CD4-positive, alpha-beta memory T cell (primary cell): ENCODE measurements at regions not wholly inside any gene's neighbourhood (a gene's known extent, or its start where the extent isn't known, plus 50 kb on each side); places are given as distances from the start of the nearest gene placed in this dataset.
"Not testable (repeated sequence)": the region's sequence is repeated elsewhere in the genome, so short reads cannot be mapped to it uniquely, and the experiment has no call there.

ENCODE experiments used
- CTCF ChIA-PET: fragments of 350-600 bp; sonication (Branson Sonifier 250); formaldehyde crosslinking; loops from one replicate; lab custom pipeline; 2021; ENCODE audit warnings: inconsistent platforms; ENCODE audit not compliant: partially characterized antibody; lab: Charles Lee
- POLR2A ChIA-PET: fragments of 350-600 bp; sonication (Branson Sonifier 250); formaldehyde crosslinking; loops from one replicate; lab custom pipeline; 2021; ENCODE audit not compliant: partially characterized antibody; lab: Charles Lee
- DNase-seq, 5 donors: peaks; one replicate each; pipeline versions ENCODE4 v3.0.0 to v3.0.0-alpha.2; 2020 to 2022; ENCODE audit warnings: mixed read lengths in 1 of 5
- H3K27ac ChIP-seq: one replicate; pipeline ENCODE4 v1.7.0; 2013; ENCODE audit warnings: low read depth, low read length
- H3K27me3 ChIP-seq: 2 replicates; pipeline ENCODE4 v1.7.0; 2013; ENCODE audit warnings: mild to moderate bottlenecking, low read length, moderate library complexity; ENCODE audit not compliant: insufficient read depth
- H3K36me3 ChIP-seq: 2 replicates; pipeline ENCODE4 v1.7.0; 2013; ENCODE audit warnings: mild to moderate bottlenecking, low read length, moderate library complexity; ENCODE audit not compliant: insufficient read depth
- H3K4me1 ChIP-seq: 2 replicates; pipeline ENCODE4 v1.7.0; 2013; ENCODE audit warnings: mild to moderate bottlenecking, low read length, moderate library complexity; ENCODE audit not compliant: insufficient read depth
- H3K4me3 ChIP-seq, 2 donors: one replicate each; pipeline ENCODE4 v1.7.0; 2013; ENCODE audit warnings: low read length in 2 of 2, mild to moderate bottlenecking in 1 of 2
- H3K9me3 ChIP-seq, 2 donors: one replicate each; pipeline ENCODE4 v1.7.0; 2013; ENCODE audit warnings: low read length in 2 of 2, control low read depth in 1 of 2; ENCODE audit not compliant: control insufficient read depth in 1 of 2
- H3K27ac Mint-ChIP-seq, 7 donors: one replicate each; pipeline ENCODE4 v1.8.0; 2020 to 2021; ENCODE audit warnings: mixed read lengths in 7 of 7, mild to moderate bottlenecking in 6 of 7, inconsistent platforms in 3 of 7, moderate library complexity in 3 of 7
- H3K27me3 Mint-ChIP-seq, 2 donors: one replicate each; pipeline ENCODE4 v1.8.0; 2020 to 2021; ENCODE audit warnings: mixed read lengths in 2 of 2
- H3K36me3 Mint-ChIP-seq, 2 donors: one replicate each; pipeline ENCODE4 v1.8.0; 2020 to 2021; ENCODE audit warnings: mixed read lengths in 2 of 2, inconsistent platforms in 1 of 2, mild to moderate bottlenecking in 1 of 2
- H3K4me1 Mint-ChIP-seq, 4 donors: one replicate each; pipeline ENCODE4 v1.8.0; 2020 to 2021; ENCODE audit warnings: mixed read lengths in 4 of 4, mild to moderate bottlenecking in 1 of 4
- H3K4me3 Mint-ChIP-seq, 8 donors: one replicate each; pipeline ENCODE4 v1.8.0; 2020 to 2021; ENCODE audit warnings: mixed read lengths in 8 of 8, mild to moderate bottlenecking in 7 of 8, moderate library complexity in 6 of 8, inconsistent platforms in 3 of 8
- H3K9me3 Mint-ChIP-seq, 8 donors: one replicate each; pipeline ENCODE4 v1.8.0; 2020 to 2021; ENCODE audit warnings: mixed read lengths in 8 of 8, mild to moderate bottlenecking in 5 of 8, inconsistent platforms in 3 of 8, moderate library complexity in 1 of 8
- intact Hi-C: fragments of 100-400 bp; cut with micrococcal nuclease; formaldehyde crosslinking; loops from one replicate; pipeline ENCODE4 v1.15.1; 2023

DNA sequence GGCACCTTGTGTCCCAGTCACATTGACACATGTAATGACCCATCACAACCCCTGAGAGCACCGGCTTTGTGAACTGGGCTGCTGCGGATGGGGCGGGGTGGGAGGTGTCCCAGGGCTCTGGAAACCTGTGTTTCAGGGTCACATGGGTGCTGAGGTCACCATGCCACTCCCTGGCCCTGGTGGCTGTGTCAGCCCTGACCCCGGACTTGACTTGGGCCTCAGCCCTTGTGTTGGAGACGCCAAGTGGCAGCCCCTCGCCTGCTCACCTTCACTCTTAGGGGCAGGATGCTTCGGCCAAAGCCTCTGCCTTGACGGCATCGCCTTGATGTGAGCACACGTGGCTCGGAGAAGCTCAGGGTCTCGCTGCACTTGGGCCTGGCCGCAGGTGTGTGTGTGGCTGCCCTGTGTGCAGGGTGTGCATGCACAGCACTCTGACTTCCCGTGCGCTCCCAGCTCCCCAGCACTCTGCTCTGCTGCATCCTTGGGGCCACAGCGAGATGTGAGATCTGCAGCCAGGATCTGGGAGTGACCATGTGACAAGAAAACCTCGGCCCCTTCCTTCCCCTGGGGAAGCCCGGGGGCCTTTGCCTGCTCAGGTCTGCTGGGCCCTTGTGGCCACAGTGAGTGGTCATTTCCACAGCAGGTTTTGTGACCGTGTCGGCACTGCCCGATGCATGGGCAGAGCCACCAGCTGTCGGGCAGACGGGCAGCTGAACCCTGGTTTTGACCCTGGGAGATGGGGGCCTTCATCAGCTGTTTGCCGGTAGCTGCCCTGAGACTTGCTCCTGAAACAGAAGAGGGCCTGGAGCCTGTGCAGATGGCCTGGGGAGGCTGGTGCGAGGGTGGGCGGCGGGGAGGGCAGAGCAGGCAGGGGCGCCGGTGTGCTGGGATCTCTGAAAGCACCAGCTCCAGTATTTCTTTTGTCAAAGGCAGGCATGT lies 167.4 kb downstream of the KIF26A start:
- ChIA-PET POLR2A (no interaction called here), CTCF (no interaction called here)
- Mint-ChIP-seq H3K27ac (no peak overlapping the region), H3K36me3 (no peaks in the 10 kb centered on the region), H3K4me1 (peaks cover 0 to 4% (median 1%) of the 10 kb centered on the region in 4 donors), H3K27me3 (peaks cover 0 to 3% of the 10 kb centered on the region in 2 donors), H3K9me3 (peaks cover 0 to 6% (median 3%) of the 10 kb centered on the region in 8 donors), H3K4me3 (no peak overlapping the region)
- Histone ChIP-seq H3K4me3 (no peak overlapping the region), H3K36me3 (no peaks in the 10 kb centered on the region), H3K27ac (no peak overlapping the region), H3K27me3 (no peaks in the 10 kb centered on the region), H3K9me3 (no peaks in the 10 kb centered on the region), H3K4me1 (no peaks in the 10 kb centered on the region)
- intact Hi-C loops, result no loop called here
- DNase-seq, result no peak

- H3K27ac Mint-ChIP-seq, result no peak overlapping the region
Measured at GRCh38 chr14:104306450-104307040, 168.2 kb downstream of the KIF26A start.

DNA sequence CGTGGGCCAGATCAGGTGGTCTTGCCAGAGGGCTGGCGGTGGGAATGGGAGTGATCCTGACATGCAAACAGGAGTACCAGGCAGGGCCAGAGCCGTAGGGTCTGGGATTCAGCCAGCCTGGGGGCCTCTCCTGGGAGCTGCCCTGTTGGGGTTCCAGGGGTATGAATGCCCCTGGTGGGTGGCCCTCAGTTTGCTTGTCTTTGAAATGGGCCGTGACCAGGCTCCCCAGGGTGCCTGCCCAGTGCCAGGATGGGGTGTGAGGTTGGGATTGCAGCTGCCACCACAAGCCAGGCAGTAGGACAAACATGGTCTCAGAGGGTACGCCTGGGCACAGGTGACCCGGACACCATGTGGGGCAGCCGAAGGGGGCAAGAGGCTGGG lies 168.8 kb downstream of the KIF26A start:
- CTCF ChIA-PET, result no interaction called here
- DNase-seq, result no peak
- POLR2A ChIA-PET, result no interaction called here
- intact Hi-C loops, result no loop called here
- Histone ChIP-seq H3K4me3 (no peak overlapping the region), H3K9me3 (no peaks in the 10 kb centered on the region), H3K36me3 (no peaks in the 10 kb centered on the region), H3K27me3 (no peaks in the 10 kb centered on the region), H3K27ac (no peak overlapping the region), H3K4me1 (no peaks in the 10 kb centered on the region)
- Mint-ChIP-seq H3K27me3 (peaks cover 0 to 3% of the 10 kb centered on the region in 2 donors), H3K9me3 (peaks cover 0 to 10% (median 6%) of the 10 kb centered on the region in 8 donors), H3K4me3 (no peak overlapping the region), H3K27ac (no peak overlapping the region), H3K4me1 (no peaks in the 10 kb centered on the region), H3K36me3 (no peaks in the 10 kb centered on the region)

More at GRCh38 chr14:104306450-104307040, 168.2 kb downstream of the KIF26A start:
- Histone ChIP-seq H3K4me3 (no peak overlapping the region), H3K36me3 (no peaks in the 10 kb centered on the region), H3K27ac (no peak overlapping the region), H3K27me3 (no peaks in the 10 kb centered on the region), H3K4me1 (no peaks in the 10 kb centered on the region), H3K9me3 (no peaks in the 10 kb centered on the region)
- ChIA-PET CTCF (no interaction called here), POLR2A (no interaction called here)
- intact Hi-C loops, result no loop called here
- no peak for DNase-seq
- Mint-ChIP-seq H3K27me3 (peaks cover 0 to 3% of the 10 kb centered on the region in 2 donors), H3K4me1 (no peaks in the 10 kb centered on the region), H3K36me3 (no peaks in the 10 kb centered on the region), H3K4me3 (no peak overlapping the region), H3K9me3 (peaks cover 0 to 10% (median 6%) of the 10 kb centered on the region in 8 donors)

GRCh38 chr14:104307627-104308401 lies 169.4 kb downstream of the KIF26A start:
- no peak overlapping the region for H3K27ac ChIP-seq
- ChIA-PET POLR2A (no interaction called here), CTCF (no interaction called here)
- no peak overlapping the region for H3K27ac Mint-ChIP-seq
- H3K36me3 ChIP-seq, result no peaks in the 10 kb centered on the region
- no peak overlapping the region for H3K4me3 Mint-ChIP-seq
- no peak for DNase-seq
- no peaks in the 10 kb centered on the region for H3K36me3 Mint-ChIP-seq
- H3K4me1 Mint-ChIP-seq, result no peaks in the 10 kb centered on the region
- peaks cover 0 to 10% (median 6%) of the 10 kb centered on the region in 8 donors for H3K9me3 Mint-ChIP-seq
- no peaks in the 10 kb centered on the region for H3K4me1 ChIP-seq
- no peak overlapping the region for H3K4me3 ChIP-seq
- no peaks in the 10 kb centered on the region for H3K9me3 ChIP-seq
- H3K27me3 ChIP-seq, result no peaks in the 10 kb centered on the region
- peaks cover 0 to 3% of the 10 kb centered on the region in 2 donors for H3K27me3 Mint-ChIP-seq
- intact Hi-C loops, result no loop called here

GRCh38 chr14:104308534-104308933 lies 170.1 kb downstream of the KIF26A start:
- H3K4me1 ChIP-seq, H3K4me3 ChIP-seq, H3K27ac ChIP-seq, POLR2A ChIA-PET, H3K4me3 Mint-ChIP-seq, H3K27me3 Mint-ChIP-seq, H3K27ac Mint-ChIP-seq, H3K27me3 ChIP-seq, H3K4me1 Mint-ChIP-seq, CTCF ChIA-PET, H3K9me3 Mint-ChIP-seq, H3K36me3 Mint-ChIP-seq, DNase-seq, intact Hi-C loops, H3K36me3 ChIP-seq, H3K9me3 ChIP-seq: not testable (repeated sequence)

GRCh38 chr14:104309657-104310369 lies 171.4 kb downstream of the KIF26A start:
- H3K9me3 ChIP-seq, result no peaks in the 10 kb centered on the region
- no peaks in the 10 kb centered on the region for H3K4me1 ChIP-seq
- Mint-ChIP-seq H3K4me1 (no peaks in the 10 kb centered on the region), H3K27ac (no peak overlapping the region), H3K9me3 (peaks cover 0 to 10% (median 6%) of the 10 kb centered on the region in 8 donors), H3K36me3 (no peaks in the 10 kb centered on the region), H3K27me3 (peaks cover 0 to 3% of the 10 kb centered on the region in 2 donors), H3K4me3 (no peak overlapping the region)
- ChIA-PET CTCF (no interaction called here), POLR2A (no interaction called here)
- intact Hi-C loops, result no loop called here
- no peak overlapping the region for H3K27ac ChIP-seq
- H3K27me3 ChIP-seq, result no peaks in the 10 kb centered on the region
- no peaks in the 10 kb centered on the region for H3K36me3 ChIP-seq
- H3K4me3 ChIP-seq, result no peak overlapping the region
- no peak for DNase-seq
